HG03520 (cell line): ENCODE measurements at regions not wholly inside any gene's neighbourhood (a gene's known extent, or its start where the extent isn't known, plus 50 kb on each side); places are given as distances from the start of the nearest gene placed in this dataset.

Experiments used
- ATAC-seq: cut with Tn5 transposase; IDR thresholded peaks from one replicate; pipeline ENCODE4 v1.9.1; 2021; ENCODE audit warnings: mild to moderate bottlenecking, moderate library complexity; ENCODE audit not compliant: unreplicated experiment

- no peak for ATAC-seq
These were observed 273.1 kb upstream of the TBL1XR1 start for GRCh38 chr3:177470197-177470941.

- no peak for ATAC-seq
These were observed 274.6 kb upstream of the TBL1XR1 start for GRCh38 chr3:177471733-177472480.

- no peak for ATAC-seq
These were observed 275.9 kb upstream of the TBL1XR1 start for GRCh38 chr3:177473184-177473583.

- no peak for ATAC-seq
These were observed 276.6 kb upstream of the TBL1XR1 start for GRCh38 chr3:177473903-177474302.

- ATAC-seq = no peak
These were observed 277.5 kb upstream of the TBL1XR1 start for GRCh38 chr3:177474652-177475355.

GRCh38 chr3:177475356-177475665 is 278.0 kb upstream of the TBL1XR1 start:
- no peak for ATAC-seq

GRCh38 chr3:177476495-177476894 is 279.2 kb upstream of the TBL1XR1 start:
- no peak for ATAC-seq

GRCh38 chr3:177476921-177477435 is 279.7 kb upstream of the TBL1XR1 start:
- no peak for ATAC-seq

- ATAC-seq = no peak
These were observed 281.0 kb upstream of the TBL1XR1 start for GRCh38 chr3:177478170-177478867.

- no peak for ATAC-seq
These were observed 282.3 kb upstream of the TBL1XR1 start for GRCh38 chr3:177479630-177480029.

- no peak for ATAC-seq
These were observed 284.0 kb upstream of the TBL1XR1 start for GRCh38 chr3:177481329-177481728.

- ATAC-seq = no peak
These were observed 284.9 kb upstream of the TBL1XR1 start for GRCh38 chr3:177482048-177482691.

- ATAC-seq = no peak
These were observed 286.1 kb upstream of the TBL1XR1 start for GRCh38 chr3:177483182-177483967.

GRCh38 chr3:177484206-177484605 is 286.9 kb upstream of the TBL1XR1 start:
- no peak for ATAC-seq

- ATAC-seq = no peak
These were observed 287.6 kb upstream of the TBL1XR1 start for GRCh38 chr3:177484926-177485325.

- ATAC-seq = no peak
These were observed 290.4 kb upstream of the TBL1XR1 start for GRCh38 chr3:177487635-177488186.

GRCh38 chr3:177488740-177489139 is 291.5 kb upstream of the TBL1XR1 start:
- no peak for ATAC-seq

- ATAC-seq = no peak
These were observed 293.3 kb upstream of the TBL1XR1 start for GRCh38 chr3:177490626-177491025.

GRCh38 chr3:177491296-177492032 is 294.2 kb upstream of the TBL1XR1 start:
- ATAC-seq = no peak
